Endodermal cell (in vitro differentiated cells): ENCODE measurements at regions not wholly inside any gene's neighbourhood (a gene's known extent, or its start where the extent isn't known, plus 50 kb on each side); places are given as distances from the start of the nearest gene placed in this dataset.

Experiments used
- DNase-seq: peaks from one replicate; pipeline ENCODE4 v3.0.0-alpha.2; 2017
- H3K27ac ChIP-seq: 2 replicates; pipeline ENCODE4 v1.5.1; 2013; ENCODE audit warnings: mild to moderate bottlenecking, low read depth, low read length, moderate library complexity
- H3K27me3 ChIP-seq: 2 replicates; pipeline ENCODE4 v1.6.1; 2013; ENCODE audit warnings: mild to moderate bottlenecking, low read length, moderate library complexity; ENCODE audit not compliant: insufficient read depth, control insufficient read depth, poor library complexity, severe bottlenecking
- H3K36me3 ChIP-seq: 2 replicates; pipeline ENCODE4 v1.7.0; 2013; ENCODE audit warnings: mild to moderate bottlenecking, low read length, moderate library complexity; ENCODE audit not compliant: control insufficient read depth, insufficient read depth
- H3K4me1 ChIP-seq: one replicate; pipeline ENCODE4 v1.7.0; 2013; ENCODE audit warnings: low read length; ENCODE audit not compliant: control insufficient read depth, insufficient read depth
- H3K4me3 ChIP-seq: 2 replicates; pipeline ENCODE4 v1.5.1; 2013; ENCODE audit warnings: mild to moderate bottlenecking, low read length, moderate library complexity
- H3K9ac ChIP-seq: 2 replicates; pipeline ENCODE4 v1.6.1; 2013; ENCODE audit warnings: mild to moderate bottlenecking, low read length, moderate library complexity; ENCODE audit not compliant: poor library complexity, severe bottlenecking; ENCODE audit errors: extremely low read depth
- H3K9me3 ChIP-seq: 2 replicates; pipeline ENCODE4 v1.6.1; 2013; ENCODE audit warnings: mild to moderate bottlenecking, low read length, moderate library complexity; ENCODE audit not compliant: control insufficient read depth
- H3K27ac Mint-ChIP-seq: 2 replicates; pipeline ENCODE4 v1.8.0; 2020; ENCODE audit warnings: mixed read lengths
- H3K27me3 Mint-ChIP-seq: 2 replicates; pipeline ENCODE4 v1.8.0; 2021; ENCODE audit warnings: mild to moderate bottlenecking, mixed read lengths; ENCODE audit not compliant: insufficient read depth
- H3K36me3 Mint-ChIP-seq: 2 replicates; pipeline ENCODE4 v1.8.0; 2020; ENCODE audit warnings: low read depth, mixed read lengths
- H3K4me1 Mint-ChIP-seq: 2 replicates; pipeline ENCODE4 v1.8.0; 2020; ENCODE audit warnings: mixed read lengths
- H3K4me3 Mint-ChIP-seq: 2 replicates; pipeline ENCODE4 v1.8.0; 2020; ENCODE audit warnings: mild to moderate bottlenecking, moderate library complexity, mixed read lengths
- H3K9me3 Mint-ChIP-seq: 2 replicates; pipeline ENCODE4 v1.8.0; 2020; ENCODE audit warnings: mild to moderate bottlenecking, mixed read lengths
- CTCF ChIP-seq: fragments of 200-600 bp; sonication (generic); conservative IDR thresholded peaks from 2 replicates; pipeline ENCODE4 v1.5.0; 2021; ENCODE audit warnings: antibody characterized with exemption, mild to moderate bottlenecking
- WGBS, 2 experiments: methylation state at CpG; one replicate each; pipeline versions ENCODE4 v1.1.5 to v1.1.7; 2013; ENCODE audit warnings: missing lambda C conversion rate in 2 of 2, mixed read lengths in 1 of 2; ENCODE audit not compliant: insufficient coverage in 1 of 2, insufficient read length in 1 of 2; 5-methylcytosine and 5-hydroxymethylcytosine counted together

- Mint-ChIP-seq H3K9me3 (peaks cover 9% of the 10 kb centered on the region), H3K36me3 (no peaks in the 10 kb centered on the region), H3K4me3 (peak overlapping the region; percentile 26), H3K4me1 (no peaks in the 10 kb centered on the region), H3K27ac (no peak overlapping the region), H3K27me3 (no peaks in the 10 kb centered on the region)
- Histone ChIP-seq H3K27ac (no peak overlapping the region), H3K9me3 (no peaks in the 10 kb centered on the region), H3K4me3 (no peak overlapping the region), H3K4me1 (no peaks in the 10 kb centered on the region), H3K36me3 (no peaks in the 10 kb centered on the region), H3K27me3 (no peaks in the 10 kb centered on the region), H3K9ac (no peak overlapping the region)
- WGBS, 2 experiments, result 96% methylated on average over 44 of the region's 44 CpGs; no CpG with 5 or more reads in 1 of the 2 experiments
- TF ChIP-seq CTCF, result no peak
- no peak for DNase-seq
Observed at GRCh38 chr4:136395212-136395722, 1137.0 kb downstream of the PCDH18 start.

- Mint-ChIP-seq H3K4me3 (no peak overlapping the region), H3K9me3 (peaks cover 9% of the 10 kb centered on the region), H3K27ac (no peak overlapping the region), H3K36me3 (no peaks in the 10 kb centered on the region), H3K4me1 (no peaks in the 10 kb centered on the region), H3K27me3 (no peaks in the 10 kb centered on the region)
- H3K4me1 ChIP-seq, result no peaks in the 10 kb centered on the region
- no peak for TF ChIP-seq CTCF
- H3K36me3 ChIP-seq, result no peaks in the 10 kb centered on the region
- no peaks in the 10 kb centered on the region for H3K9me3 ChIP-seq
- H3K9ac ChIP-seq, result no peak overlapping the region
- no peak for DNase-seq
- H3K4me3 ChIP-seq, result no peak overlapping the region
- no peaks in the 10 kb centered on the region for H3K27me3 ChIP-seq
- no peak overlapping the region for H3K27ac ChIP-seq
Observed at GRCh38 chr4:136392576-136392975, 1139.7 kb downstream of the PCDH18 start.

- H3K27me3 ChIP-seq, result no peaks in the 10 kb centered on the region
- no peak overlapping the region for H3K27ac Mint-ChIP-seq
- no peaks in the 10 kb centered on the region for H3K27me3 Mint-ChIP-seq
- TF ChIP-seq CTCF, result no peak
- WGBS, 2 experiments, result no CpG with 5 or more reads among the region's 1 CpG
- no peak overlapping the region for H3K27ac ChIP-seq
- H3K36me3 ChIP-seq, result no peaks in the 10 kb centered on the region
- no peak overlapping the region for H3K4me3 ChIP-seq
- no peak for DNase-seq
- H3K36me3 Mint-ChIP-seq, result no peaks in the 10 kb centered on the region
- H3K9me3 ChIP-seq, result no peaks in the 10 kb centered on the region
- H3K9ac ChIP-seq, result no peak overlapping the region
- H3K9me3 Mint-ChIP-seq, result peaks cover 3% of the 10 kb centered on the region
- no peak overlapping the region for H3K4me3 Mint-ChIP-seq
- no peaks in the 10 kb centered on the region for H3K4me1 ChIP-seq
- no peaks in the 10 kb centered on the region for H3K4me1 Mint-ChIP-seq
Observed at GRCh38 chr4:136390824-136391223, 1141.5 kb downstream of the PCDH18 start.
